ENCODE measurements at regions not wholly inside any gene's neighbourhood (a gene's known extent, or its start where the extent isn't known, plus 50 kb on each side); places are given as distances from the start of the nearest gene placed in this dataset.

- TF ChIP-seq POLR2A (IDR thresholded peaks at IDR 0.05; ENCODE audit: low read depth, low read length) (no peak), POLR2AphosphoS5 (IDR thresholded peaks at IDR 0.05; ENCODE audit: low read depth, low read length) (no peak), PAX5 (IDR thresholded peaks at IDR 0.05; ENCODE audit: insufficient read depth, low read length, severe bottlenecking) (no peak), POU2F2 (IDR thresholded peaks at IDR 0.05; ENCODE audit: low read depth, low read length) (no peak)
Observed at GRCh38 chr1:58233729-58234128, 312.8 kb downstream of the OMA1 start.
